ENCODE measurements at regions not wholly inside any gene's neighbourhood (a gene's known extent, or its start where the extent isn't known, plus 50 kb on each side); places are given as distances from the start of the nearest gene placed in this dataset.

DNA sequence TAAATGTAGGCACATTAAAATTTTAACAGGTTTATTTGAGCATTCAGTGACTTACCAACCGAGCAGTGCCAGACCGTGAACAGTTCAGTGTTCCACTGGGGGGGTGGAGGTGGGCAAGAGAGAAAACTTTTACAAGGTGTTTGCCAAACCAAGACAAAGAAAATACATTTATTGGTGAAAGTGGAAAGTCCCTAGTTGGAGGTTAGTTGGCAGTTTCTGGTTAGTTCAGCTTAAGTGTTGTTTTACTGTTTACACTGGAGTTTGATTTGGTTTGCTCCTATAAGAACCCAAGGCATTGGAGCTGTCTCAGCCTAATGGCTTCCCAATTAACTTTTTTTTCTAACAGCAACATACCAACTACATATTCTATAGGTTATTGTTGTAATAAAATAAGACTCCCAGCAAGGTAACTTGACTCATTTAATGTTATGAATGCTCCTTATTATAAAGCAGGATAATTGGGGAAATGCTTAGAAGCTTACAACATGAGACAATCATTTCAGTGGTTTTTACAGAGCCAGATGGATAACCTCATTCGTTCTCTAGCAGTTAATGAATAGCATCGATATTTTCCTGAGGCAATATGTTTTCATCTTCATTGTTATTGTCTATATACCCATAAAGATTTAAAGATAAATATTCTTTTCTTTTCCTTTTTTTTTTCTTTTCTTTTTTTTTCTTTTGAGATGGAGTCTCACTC, 115.8 kb downstream of the ETNK1 start:
- DNase-seq: no peak

DNA sequence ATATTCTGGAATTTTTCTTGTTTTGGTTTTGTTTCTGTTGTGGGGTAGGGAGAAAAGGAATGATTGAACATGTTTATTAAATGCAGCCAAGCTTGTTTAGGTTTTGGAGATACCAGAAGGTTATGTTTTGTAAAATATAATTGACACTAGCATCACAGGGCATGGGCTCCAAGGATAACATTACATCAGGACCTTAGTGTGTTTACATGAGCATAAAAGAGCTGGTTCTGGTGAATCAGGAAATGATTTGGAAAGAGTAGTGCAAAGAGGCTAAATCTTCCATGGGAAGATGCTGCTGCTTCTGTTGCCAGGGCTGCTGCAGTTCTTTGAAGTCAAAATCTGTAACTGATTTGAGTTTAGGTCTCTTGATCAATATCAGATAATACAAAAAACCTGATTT, 118.7 kb downstream of the ETNK1 start:
- DNase-seq: no peak

DNA sequence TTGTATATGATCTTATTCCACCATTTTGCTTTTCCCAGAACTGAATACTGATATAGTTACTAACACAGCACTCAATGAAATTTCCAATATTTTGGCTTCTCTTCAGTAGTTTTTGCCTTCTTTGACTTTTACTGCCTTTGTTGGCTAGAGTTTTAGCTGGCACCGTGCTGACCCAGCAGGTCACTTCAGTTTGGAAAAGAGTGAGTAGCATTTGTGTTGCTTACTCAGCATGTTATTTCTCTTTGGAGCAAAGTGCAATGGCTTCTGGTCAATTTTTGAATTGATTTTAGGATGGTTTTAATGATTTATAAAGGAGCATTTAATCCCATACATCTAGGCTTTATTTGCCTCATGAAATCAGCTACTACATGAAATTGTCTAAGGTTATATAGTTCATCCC, 119.2 kb downstream of the ETNK1 start:
- no peak for DNase-seq

DNA sequence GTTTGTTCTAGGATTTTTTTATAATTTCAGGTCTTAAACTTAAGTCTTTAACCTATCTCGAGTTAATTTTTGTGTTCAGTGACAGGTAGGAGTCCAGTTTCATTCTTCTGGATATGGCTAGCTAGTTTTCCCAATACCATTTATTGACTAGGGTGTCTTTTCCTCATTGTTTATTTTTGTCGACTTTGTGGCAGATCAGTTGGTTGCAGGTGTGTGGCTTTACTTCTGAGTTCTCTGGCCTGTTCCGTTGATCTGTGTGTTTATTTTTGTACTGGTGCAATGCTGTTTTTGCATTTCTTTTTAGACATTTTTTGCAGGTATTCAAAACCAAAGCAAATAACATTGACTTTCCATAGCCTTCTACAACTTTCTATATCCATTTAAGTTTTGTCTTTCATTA, 121.7 kb downstream of the ETNK1 start:
- DNase-seq: no peak

DNA sequence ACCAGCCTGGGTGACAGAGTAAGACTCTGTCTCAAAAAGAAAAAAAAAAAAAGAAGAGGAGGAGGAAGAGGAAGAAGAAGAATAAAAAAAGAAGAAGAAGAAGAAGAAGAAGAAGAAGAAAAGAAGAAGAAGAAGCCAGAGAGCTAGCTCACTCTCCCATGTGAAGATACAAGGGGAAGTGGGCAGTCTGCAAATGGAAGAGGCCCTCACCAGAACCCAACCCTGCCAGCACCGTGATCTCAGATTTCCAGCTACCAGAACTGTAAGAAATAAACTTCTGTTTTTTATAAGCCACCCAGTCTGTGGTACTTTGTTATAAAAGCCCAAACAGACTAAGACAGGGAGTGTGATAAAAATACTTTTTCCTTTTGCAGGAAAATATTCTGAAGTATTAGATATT, 130.7 kb downstream of the ETNK1 start:
- DNase-seq: no peak

DNA sequence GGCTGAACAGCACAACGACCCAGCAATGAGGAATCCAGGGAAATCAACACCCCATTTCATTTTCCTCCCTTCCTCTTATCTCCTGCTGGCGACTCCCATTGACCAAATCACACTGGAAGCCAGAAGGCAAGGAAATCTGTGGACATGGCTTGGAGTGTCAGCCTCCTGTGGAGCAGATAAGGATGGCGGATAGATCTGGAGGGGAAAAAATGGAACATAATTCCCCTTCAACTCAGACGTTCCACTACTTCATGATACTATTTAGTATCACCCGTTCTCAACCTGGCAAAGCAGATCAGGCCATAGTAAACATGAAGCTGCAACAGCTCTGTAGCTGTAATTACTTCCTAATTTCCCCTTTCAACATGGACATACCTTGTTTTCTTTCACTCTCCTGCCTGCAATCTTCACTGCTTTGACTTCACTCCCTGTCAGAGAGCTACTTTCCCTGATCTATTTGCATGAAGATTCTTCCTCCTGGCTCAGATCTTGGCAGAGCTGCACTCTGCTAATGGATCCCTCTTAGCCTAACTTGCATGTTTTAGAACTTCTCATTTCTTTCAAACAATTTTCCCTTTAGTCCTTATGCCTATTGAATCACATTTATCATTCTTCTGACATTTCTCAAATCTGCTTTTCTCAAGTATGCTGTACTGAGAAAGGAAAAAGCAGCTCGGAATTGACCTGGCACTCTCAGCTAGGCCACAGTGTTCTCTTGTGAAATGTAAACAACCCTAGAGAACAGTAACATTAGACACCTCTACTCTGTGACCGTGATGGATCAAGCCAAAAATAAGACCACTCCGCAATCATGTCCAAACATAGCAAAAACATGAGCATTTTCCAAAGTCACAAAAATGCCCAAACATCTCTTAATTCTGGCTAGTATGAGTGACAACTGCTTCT, 135.1 kb downstream of the ETNK1 start:
- DNase-seq: no peak

DNA sequence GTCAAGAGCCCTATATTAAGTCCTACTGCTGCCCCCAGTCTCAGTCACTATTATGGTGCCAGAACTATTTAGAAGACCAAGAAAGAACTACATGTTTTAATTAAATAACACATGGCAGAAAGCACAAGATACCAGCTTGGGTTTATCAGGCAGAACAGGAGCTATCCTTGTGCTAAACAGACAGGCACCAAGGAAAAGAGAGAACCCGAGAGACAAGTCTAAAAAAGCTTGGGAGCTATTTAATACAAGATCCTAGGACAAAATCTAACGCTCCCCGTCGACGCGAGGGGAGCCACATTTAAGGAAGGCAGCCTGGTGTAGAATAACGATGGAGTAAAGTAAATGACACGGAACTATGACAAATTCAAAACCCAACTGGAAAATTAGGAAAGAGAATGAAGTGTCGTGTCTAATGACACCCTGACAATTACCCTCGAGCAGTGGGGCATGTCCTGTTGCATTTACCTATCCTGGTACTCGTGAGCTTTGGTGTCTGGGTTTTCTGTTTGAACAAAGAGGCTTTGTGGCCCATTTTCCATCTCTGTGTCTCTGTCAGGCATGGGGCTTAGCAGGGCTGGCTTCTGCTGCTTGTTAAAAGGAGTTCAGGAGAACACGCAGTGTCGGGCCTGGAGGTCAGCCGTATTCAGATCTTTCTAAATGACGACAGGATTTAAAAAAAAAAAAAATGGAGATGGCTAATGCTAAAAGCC, 140.6 kb downstream of the ETNK1 start:
- DNase-seq: no peak

DNA sequence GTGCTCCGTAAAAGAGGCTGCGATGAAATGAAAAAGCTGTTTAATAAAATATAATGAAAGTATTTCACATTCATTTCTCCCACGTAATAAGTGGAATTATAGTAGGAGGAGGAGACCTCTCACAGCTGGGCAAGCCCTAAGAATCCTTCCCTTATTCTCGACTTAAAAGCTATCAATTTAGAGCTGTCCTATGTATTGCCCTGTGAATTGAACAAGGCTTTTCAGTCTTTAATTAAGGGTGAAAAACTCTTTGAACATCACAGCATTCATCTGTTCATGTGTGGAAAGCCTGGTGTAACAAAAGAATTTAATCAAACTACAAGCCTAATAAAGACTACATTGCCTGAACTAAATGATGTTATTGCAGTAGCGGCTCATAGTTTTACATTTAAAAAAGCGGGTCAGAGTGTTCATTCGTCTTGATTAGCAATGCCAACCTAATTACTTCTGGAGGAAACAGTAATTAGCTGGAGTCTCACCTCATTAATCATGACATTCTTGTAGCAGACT, 142.0 kb downstream of the ETNK1 start:
- no peak for DNase-seq

DNA sequence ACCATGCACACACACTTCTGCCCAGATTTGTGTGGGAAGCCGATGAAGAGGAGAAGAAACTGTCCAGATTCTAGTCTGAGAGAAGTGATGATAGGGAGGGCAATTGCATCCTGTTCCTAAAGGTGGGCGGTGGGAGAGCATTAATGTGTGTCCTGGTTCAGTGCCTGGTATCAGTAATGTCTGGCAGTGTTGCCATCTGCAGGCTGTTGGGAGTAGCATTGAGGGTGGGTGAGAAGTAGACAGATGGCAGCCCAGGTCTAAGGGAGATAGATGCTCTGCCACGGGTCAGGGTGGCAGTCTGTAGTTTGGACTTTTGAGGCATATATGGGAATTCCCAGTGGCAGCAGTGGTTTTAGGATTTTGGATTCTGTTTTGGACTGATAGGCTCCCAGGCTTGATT, 156.4 kb downstream of the ETNK1 start:
- DNase-seq: no peak

DNA sequence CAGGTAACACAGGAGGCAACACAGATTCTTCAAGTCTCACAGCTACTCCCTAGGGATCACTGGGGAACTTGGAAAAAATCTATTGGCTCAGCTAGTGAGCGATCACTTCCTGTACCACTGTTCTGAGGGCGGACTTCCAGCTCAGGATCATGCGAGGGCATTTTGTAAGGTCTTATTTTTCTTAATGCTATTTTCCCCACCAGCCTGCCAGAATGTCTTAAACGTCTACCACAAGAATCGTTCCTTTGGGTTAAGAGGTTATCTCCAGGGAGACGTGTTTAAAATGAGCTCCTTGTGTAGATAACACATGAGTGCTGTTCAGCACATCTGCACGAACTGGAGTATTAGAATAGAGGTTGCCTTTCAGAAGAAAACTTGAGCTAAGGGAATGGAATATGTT, 162.6 kb downstream of the ETNK1 start:
- DNase-seq: no peak

DNA sequence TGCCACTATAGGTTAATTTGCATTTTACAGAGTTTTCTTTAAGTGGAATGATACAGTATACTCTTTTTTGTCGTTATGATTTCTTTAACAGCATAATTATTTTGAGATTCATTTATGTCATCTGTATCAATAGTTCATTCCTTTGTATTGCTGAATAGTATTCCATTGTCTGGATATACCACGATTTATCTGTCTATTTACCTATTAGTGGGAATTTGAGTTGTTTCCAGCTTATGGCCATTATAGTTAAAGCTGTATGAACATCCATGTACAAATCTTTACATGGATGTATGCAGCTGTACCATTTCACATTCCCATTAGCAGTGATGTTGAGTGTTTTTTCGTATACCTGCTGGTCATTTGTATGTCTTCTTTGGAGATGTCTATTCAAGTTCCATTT, 163.9 kb downstream of the ETNK1 start:
- DNase-seq: no peak

DNA sequence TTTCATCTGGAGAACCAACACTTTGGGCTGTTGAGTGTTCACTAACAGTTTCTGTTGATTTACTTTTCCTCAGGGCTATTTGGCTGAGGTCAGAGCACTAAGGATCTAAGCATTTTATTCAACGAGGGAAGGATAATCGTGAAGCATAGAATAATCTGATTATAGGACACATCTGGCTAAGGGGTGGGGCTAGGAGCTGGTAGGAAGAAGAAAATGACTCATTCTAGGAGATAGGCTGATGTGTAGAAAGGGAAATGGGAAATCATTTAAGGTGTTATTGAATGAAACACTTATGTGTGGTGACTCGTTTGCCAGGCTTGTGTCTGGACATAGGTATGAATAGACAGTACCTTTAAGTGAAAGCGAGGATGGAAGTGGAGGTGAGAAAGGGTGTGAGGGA, 167.2 kb downstream of the ETNK1 start:
- no peak for DNase-seq

DNA sequence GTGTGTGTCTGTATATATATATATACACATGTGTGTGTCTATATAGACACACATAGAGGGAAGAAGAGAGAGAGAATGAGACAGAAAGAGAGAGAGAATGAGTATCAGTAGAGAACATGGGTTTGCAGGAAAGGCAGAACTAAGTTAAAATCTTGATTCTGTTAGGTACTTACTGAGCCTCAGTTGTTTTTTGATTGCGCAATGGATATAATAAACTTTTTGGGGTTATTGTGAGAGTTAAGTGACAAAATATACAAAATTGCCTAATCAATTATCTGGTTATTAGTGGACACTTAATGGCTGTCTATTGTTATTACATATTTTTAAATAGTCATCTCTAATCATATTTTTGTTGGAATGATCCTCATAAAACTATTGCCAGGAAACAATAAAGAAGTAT, 169.0 kb downstream of the ETNK1 start:
- no peak for DNase-seq

DNA sequence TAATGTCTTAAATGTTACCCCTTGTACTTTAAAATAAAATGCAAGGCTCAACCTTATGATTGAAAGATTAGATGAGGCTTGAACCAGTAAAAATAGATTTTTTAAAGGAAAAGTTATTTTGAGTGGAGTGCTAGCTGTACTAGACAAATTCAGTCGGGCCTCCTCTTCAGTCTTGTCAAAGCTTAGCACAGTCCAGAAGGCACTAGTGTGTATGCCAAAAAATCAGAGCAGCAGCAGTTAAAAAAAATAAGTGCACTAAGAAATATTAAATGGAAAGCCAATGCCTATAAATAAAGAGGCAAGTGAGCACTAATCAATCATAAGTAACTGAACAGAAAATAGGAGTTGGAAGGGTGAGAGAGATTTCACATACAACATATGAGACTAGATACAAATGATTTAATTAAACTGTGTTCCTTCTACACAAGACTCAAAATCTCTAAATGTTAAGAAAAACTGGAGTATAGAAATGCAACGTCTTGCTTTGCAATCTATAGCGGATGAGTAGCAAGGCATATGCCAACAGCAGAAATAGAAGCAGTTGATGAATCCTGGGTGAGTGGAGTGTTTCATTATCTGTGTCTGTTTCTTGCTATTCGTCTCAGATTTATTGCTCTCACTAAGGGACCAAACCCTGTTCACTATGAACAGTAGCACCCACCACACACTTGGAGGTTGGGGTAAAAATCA, 172.1 kb downstream of the ETNK1 start:
- no peak for DNase-seq

DNA sequence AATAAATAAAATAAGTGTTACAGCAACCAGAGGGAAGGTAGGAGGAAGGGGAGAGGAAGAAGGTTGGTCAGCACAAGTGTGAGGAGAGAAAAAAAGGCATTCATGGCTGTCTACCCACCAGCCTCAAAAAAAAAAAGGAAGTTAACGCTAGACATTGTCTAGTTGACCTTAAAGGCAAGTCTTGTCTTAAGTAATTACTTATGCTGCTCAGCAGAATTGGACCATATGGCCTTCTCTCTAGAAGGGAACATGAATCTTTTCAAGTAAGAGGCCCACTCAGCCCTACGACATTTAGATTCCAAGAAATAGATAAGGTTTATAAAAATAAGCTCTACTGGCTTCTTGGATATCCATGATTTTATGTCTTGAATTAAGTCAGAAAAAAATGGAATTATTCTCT, 172.7 kb downstream of the ETNK1 start:
- no peak for DNase-seq

DNA sequence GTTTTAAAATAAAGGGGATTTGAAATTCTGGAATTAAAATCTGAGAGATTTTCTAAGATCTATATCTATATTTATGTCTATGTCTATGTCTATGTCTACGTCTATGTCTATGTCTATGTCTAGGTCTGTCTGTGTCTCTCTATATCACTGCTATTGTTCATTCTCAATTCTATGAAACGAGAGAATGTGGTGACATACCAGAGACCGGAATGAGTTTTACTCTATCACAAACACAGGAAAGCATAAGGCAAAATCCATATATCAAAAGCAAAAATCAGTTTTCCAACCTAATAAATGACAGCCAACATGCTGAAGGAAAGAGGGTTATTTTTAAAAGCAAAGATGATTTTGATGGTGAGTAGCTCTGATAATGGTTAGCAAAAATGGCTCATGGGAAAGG, 173.1 kb downstream of the ETNK1 start:
- no peak for DNase-seq

DNA sequence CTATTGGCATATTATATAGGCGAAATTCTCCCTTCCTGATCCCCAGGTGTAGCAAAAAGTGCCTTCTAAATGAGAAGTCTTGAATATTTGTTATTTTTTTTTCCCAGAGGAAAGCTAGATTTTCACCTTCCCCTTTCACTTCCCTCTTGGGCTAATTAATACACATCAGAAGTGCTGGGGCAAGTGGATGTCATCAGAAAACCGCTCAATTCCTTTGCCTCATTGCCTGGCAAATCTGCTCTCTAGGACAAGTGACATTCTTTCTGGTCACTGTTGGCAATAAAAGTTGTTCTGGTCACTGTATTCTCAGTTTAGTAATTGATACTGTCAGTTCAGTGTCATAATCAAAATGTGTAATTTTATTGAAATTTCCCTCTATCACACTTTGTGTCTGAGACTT, 174.5 kb downstream of the ETNK1 start:
- no peak for DNase-seq

DNA sequence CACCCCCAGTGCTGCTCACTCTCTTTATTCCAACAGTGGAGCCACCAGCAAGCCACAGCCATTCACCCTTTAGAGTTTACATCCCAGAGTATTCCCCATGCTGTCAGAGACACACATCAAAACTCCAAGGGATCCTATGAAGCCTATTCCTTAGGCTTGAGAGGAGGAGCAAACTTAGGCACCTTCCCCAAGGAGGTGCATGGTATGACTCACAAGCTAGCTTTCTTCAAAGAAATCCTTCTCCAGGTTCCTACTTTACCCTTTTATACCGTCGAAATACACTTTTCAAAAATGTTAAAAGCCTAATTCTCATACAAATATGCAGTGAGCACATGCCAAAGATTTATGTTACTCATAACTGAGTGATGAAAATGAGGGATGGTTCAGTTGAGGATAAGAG, 175.4 kb downstream of the ETNK1 start:
- no peak for DNase-seq

DNA sequence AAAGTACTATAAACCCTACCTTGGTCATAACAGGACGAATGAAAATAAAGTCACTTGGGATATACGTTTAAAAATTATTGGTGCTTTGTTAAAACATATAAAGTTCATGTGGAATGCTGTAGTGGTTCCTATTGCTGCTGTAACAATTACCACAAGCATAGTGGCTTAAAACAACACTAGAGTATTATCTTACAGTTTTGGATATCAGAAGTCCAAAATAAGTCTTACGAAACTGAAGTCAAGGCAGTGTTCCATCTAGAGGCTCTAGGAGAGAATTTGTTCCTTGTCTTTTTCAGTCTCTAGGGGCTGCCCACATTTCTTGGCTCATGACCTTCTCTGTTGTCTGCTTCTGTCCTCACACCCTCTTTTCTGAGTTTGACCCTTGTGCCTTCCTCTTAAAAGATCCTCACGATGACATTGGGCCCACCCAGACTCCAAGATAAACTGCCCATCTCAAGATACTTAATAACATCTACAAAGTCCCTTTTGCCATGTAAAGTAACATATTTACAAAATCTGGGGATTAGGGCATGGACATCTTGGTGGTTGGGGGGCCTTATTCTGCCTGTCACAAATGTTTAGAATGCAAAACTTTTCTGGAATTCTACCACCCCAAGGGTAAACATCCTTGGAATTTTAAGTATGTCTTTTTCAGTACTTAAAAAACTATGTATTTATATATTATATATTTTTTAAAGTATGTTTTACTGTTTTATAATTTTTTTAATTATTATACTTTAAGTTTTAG, 178.1 kb downstream of the ETNK1 start:
- no peak for DNase-seq

DNA sequence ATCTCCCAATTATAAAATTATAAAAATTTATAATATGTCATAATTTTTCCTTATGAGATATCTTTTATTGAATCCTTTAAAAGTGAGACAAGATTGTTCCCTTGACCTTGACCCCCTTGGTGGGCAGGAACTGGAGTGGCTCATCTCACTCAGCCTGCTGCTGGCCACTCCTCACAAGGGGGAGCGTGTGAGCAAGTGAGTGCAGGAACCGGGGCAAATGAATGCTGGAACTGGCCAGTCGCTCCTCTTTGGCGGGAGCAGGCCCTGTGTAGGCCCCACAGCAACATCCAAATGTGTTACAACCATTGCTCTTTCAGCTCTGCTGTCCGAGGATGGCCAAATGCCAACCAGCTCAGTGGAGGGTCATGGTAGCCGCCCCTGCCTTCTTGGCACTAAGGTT, 178.8 kb downstream of the ETNK1 start:
- DNase-seq: no peak

DNA sequence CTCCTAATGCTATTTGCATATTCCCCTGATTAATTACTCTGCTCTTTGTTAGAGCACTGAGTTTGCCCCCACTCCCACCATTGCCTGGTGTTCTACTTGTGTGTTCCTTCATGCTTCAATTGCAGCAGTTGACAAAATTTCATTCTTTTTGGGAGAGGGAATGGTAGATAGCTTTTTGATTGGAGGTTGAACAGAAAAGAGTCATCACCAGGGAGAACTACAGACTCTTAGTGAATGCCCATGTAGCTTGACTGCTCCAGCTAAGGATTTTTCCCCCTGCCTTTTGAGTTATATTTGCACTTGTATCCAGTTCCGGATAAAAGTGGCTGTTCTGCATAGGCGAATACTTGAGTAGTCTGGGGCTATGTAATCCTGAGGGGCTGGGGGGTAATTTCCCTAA, 183.9 kb downstream of the ETNK1 start:
- DNase-seq: no peak

DNA sequence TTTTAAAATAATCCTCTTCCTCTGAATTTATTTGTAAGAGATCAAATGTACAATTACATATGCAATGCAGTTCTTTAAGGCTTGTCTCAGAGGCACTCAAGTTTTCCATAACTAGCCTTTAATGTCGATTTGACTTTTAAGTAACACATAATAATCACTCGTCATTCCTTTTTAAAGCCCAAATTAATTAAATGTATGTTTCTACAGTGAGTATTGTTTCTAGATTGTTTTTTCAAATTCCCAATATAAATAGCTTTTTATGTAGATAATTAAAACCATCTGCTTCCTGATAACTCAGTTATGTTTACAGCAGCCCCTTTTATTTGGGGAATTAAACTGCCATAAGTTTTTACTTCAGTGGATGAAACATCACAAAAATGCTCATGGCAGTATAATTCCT, 185.1 kb downstream of the ETNK1 start:
- no peak for DNase-seq
